ENCODE measurements at regions not wholly inside any gene's neighbourhood (a gene's known extent, or its start where the extent isn't known, plus 50 kb on each side); places are given as distances from the start of the nearest gene placed in this dataset.

GRCh38 chr3:40810813-40811212, 286.1 kb downstream of the ZNF621 start:
- no peaks in the 10 kb centered on the region for H3K79me2 ChIP-seq
- H3K27me3 ChIP-seq (ENCODE audit: control insufficient read depth, insufficient read depth, low read length): no peaks in the 10 kb centered on the region
- H3K4me1 ChIP-seq: no peaks in the 10 kb centered on the region
- no peak overlapping the region for H3K27ac ChIP-seq
- no peak overlapping the region for H3K4me3 ChIP-seq (ENCODE audit: low read depth, low read length)
- no peaks in the 10 kb centered on the region for H3K9me3 ChIP-seq (ENCODE audit: control insufficient read depth, low read length)
- no peak for TF ChIP-seq CTCF (IDR thresholded peaks at IDR 0.05)
- H2AFZ ChIP-seq: no peak overlapping the region
- peaks cover 3% of the 10 kb centered on the region for H3K36me3 ChIP-seq (ENCODE audit: control insufficient read depth, insufficient read depth, low read length)
- no peak overlapping the region for H3K9ac ChIP-seq
- no peak overlapping the region for H3K4me2 ChIP-seq (ENCODE audit: low read length)

GRCh38 chr3:40817017-40817416, 292.3 kb downstream of the ZNF621 start:
- H3K27ac ChIP-seq: no peak overlapping the region
- H3K36me3 ChIP-seq (ENCODE audit: control insufficient read depth, insufficient read depth, low read length): no peaks in the 10 kb centered on the region
- no peak for TF ChIP-seq CTCF (IDR thresholded peaks at IDR 0.05)
- H3K27me3 ChIP-seq (ENCODE audit: control insufficient read depth, insufficient read depth, low read length): no peaks in the 10 kb centered on the region
- H3K4me2 ChIP-seq (ENCODE audit: low read length): no peak overlapping the region
- no peak overlapping the region for H3K9ac ChIP-seq
- H3K9me3 ChIP-seq (ENCODE audit: control insufficient read depth, low read length): no peaks in the 10 kb centered on the region
- H3K79me2 ChIP-seq: no peaks in the 10 kb centered on the region
- no peaks in the 10 kb centered on the region for H3K4me1 ChIP-seq
- H2AFZ ChIP-seq: no peak overlapping the region
- no peak overlapping the region for H3K4me3 ChIP-seq (ENCODE audit: low read depth, low read length)

GRCh38 chr3:40821315-40821714, 296.6 kb downstream of the ZNF621 start:
- H3K4me3 ChIP-seq (ENCODE audit: low read depth, low read length): no peak overlapping the region
- H3K27me3 ChIP-seq (ENCODE audit: control insufficient read depth, insufficient read depth, low read length): no peaks in the 10 kb centered on the region
- no peaks in the 10 kb centered on the region for H3K79me2 ChIP-seq
- no peak for TF ChIP-seq CTCF (IDR thresholded peaks at IDR 0.05)
- H3K36me3 ChIP-seq (ENCODE audit: control insufficient read depth, insufficient read depth, low read length): no peaks in the 10 kb centered on the region
- H3K9ac ChIP-seq: no peak overlapping the region
- H3K27ac ChIP-seq: no peak overlapping the region
- no peaks in the 10 kb centered on the region for H3K4me1 ChIP-seq
- H3K4me2 ChIP-seq (ENCODE audit: low read length): no peak overlapping the region
- H2AFZ ChIP-seq: no peak overlapping the region
- peaks cover 3% of the 10 kb centered on the region for H3K9me3 ChIP-seq (ENCODE audit: control insufficient read depth, low read length)

- no peak overlapping the region for H3K4me2 ChIP-seq (ENCODE audit: low read length)
- peaks cover 3% of the 10 kb centered on the region for H3K9me3 ChIP-seq (ENCODE audit: control insufficient read depth, low read length)
- H3K4me3 ChIP-seq (ENCODE audit: low read depth, low read length): no peak overlapping the region
- H3K4me1 ChIP-seq: no peaks in the 10 kb centered on the region
- H3K27ac ChIP-seq: no peak overlapping the region
- H2AFZ ChIP-seq: no peak overlapping the region
- TF ChIP-seq CTCF (IDR thresholded peaks at IDR 0.05): no peak
- no peaks in the 10 kb centered on the region for H3K27me3 ChIP-seq (ENCODE audit: control insufficient read depth, insufficient read depth, low read length)
- no peaks in the 10 kb centered on the region for H3K36me3 ChIP-seq (ENCODE audit: control insufficient read depth, insufficient read depth, low read length)
- H3K79me2 ChIP-seq: no peaks in the 10 kb centered on the region
- H3K9ac ChIP-seq: no peak overlapping the region
Measured at GRCh38 chr3:40827226-40827625, 302.5 kb downstream of the ZNF621 start.

GRCh38 chr3:40827942-40828688, 303.4 kb downstream of the ZNF621 start:
- Histone ChIP-seq H3K9me3 (ENCODE audit: control insufficient read depth, low read length) (peaks cover 1% of the 10 kb centered on the region), H3K36me3 (ENCODE audit: control insufficient read depth, insufficient read depth, low read length) (no peaks in the 10 kb centered on the region), H3K79me2 (no peaks in the 10 kb centered on the region), H3K4me3 (ENCODE audit: low read depth, low read length) (no peak overlapping the region), H3K4me1 (no peaks in the 10 kb centered on the region), H3K4me2 (ENCODE audit: low read length) (no peak overlapping the region), H3K27me3 (ENCODE audit: control insufficient read depth, insufficient read depth, low read length) (no peaks in the 10 kb centered on the region), H3K27ac (no peak overlapping the region), H2AFZ (no peak overlapping the region), H3K9ac (no peak overlapping the region)
- TF ChIP-seq CTCF (IDR thresholded peaks at IDR 0.05): no peak
